Testis (tissue), 2 donors: ENCODE measurements at regions not wholly inside any gene's neighbourhood (a gene's known extent, or its start where the extent isn't known, plus 50 kb on each side); places are given as distances from the start of the nearest gene placed in this dataset.

ENCODE experiments used
- CTCF ChIP-seq, 3 experiments: fragments of 450-650 bp in 2 of 3; fragments of 200-600 bp in 1 of 3; sonication (generic) in 1 of 3; IDR thresholded peaks; one replicate each; pipeline ENCODE4 v1.5.1; 2016 to 2019; ENCODE audit warnings: antibody characterized with exemption in 3 of 3, mild to moderate bottlenecking in 2 of 3, moderate library complexity in 1 of 3
- POLR2A ChIP-seq: fragments of 450-650 bp; IDR thresholded peaks from one replicate; pipeline ENCODE4 v1.6.1; 2017; ENCODE audit warnings: antibody characterized with exemption, mild to moderate bottlenecking, moderate library complexity

GRCh38 chr3:64331605-64332004 is 106.3 kb upstream of the PRICKLE2 start:
- TF ChIP-seq POLR2A (no peak), CTCF (IDR thresholded peaks at IDR 0.05) (no peak)
